AG08395 (cell line): ENCODE measurements at regions not wholly inside any gene's neighbourhood (a gene's known extent, or its start where the extent isn't known, plus 50 kb on each side); places are given as distances from the start of the nearest gene placed in this dataset.
"Not testable (repeated sequence)": the region's sequence is repeated elsewhere in the genome, so short reads cannot be mapped to it uniquely, and the experiment has no call there.

Experiments used
- DNase-seq: peaks from one replicate; pipeline ENCODE4 v3.0.0; 2012; ENCODE audit warnings: mixed read lengths, low spot score

DNA sequence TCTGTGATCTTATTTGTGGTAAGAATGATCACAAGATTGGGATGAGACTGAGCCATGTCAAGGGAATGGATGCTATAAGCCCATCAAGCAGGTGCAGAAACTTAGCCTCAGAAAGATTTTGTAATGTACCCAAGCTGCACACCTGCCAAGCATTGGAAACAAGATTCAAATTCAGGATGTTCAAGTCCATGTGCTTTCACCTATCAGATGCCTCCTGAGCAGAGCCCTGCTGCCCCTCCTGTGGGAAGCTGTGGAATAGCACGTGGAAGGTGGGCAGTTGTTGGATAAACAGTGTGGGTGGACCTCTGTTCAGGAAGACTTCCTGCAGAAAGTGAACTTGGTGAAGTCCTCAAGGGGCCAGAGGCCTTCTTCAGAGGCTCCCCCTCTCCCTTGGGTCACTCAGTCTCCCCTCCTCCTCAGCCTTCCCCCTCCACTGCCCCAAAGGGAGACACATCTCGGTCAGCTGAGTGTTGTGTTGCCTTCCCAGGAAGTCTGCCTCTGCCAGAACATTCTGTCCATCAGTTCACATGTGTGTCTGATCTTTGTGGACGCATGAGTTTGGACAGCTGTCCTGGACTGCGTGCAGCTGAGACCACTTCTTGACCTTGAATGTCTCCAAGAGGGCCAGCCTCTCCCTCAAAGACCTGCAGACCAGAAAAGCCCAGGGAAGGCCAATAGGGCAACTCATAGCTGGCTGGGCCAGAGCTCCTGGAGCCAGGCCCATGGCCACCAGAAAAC, 186.1 kb downstream of the INHBB start:
- no peak for DNase-seq

DNA sequence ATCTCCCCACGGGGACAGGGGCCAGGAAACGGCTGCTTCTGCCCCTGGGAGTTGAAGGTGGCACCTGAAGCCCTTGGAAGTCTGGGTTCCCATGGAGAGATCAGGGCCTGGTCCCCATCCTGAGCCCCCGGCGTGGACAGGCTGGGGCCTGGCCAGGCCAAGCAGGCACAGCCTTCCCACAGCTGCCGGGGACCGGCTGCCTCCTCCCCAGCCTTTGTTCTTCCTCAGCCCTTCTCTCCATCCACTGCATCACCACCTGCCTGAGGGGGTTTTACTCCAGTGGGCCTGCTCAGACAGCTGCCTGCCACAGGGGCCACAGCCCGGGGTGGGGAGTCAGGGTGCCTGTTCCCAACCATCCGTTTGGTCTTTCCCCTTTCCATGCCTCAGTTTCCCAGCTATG, 187.7 kb downstream of the INHBB start:
- DNase-seq: no peak

DNA sequence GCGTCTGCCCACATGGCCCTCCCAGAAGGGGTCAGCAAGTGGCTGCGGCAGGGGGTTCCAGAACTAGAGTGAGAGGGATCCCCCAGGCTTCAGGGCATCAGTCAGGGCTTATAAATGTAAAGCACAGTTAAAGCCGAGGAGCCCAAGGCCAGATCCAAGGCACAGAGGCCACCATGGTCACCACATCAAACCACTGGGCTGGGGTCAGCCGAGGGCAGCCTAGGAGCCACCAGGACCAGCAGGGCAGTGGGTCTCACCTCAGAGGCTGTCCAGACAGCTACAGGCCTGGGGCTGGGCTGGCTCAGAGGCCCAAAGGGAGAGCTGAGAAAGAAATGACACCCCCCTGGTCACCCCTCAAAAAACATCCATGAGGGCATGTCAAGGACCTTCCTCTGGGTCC, 188.5 kb downstream of the INHBB start:
- DNase-seq: no peak

DNA sequence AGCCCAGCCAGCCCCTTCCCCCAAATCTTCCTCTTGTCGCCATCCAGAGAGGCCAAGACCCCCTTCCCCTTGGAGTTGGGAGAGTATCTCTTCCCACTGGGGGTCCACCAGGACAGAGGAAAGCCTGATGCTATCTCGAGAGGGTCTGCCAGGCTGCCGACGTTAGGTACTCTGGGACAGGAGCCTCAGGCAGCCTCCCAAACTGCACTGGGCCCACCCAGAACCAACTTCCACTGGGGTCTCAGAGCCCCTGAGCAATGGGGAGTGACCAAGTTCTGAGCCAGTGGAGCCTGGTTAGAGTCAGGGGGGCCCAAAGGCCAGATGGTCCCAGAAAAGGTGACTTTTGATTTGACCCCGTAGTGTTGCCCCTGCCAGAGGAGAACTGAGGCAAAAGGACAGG, 189.1 kb downstream of the INHBB start:
- no peak for DNase-seq

DNA sequence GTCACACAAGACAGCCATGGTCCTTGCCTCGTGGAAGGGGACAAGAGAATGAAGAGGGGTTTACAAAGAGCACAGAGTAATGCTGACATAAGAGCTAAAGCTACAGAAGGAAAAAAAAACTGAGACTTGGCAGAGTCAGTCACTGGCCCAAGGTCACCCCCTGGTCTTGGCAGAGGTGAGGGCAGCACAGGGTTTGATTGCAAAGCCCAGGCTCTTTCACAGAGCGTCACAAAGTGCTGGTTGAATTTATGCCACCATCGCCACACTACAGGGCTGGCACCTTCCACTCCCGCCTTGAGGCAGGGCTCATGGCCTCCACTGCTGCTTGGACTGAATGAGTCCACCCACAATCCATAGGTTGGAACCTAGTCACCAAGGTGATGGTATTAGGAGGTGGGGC, 190.2 kb downstream of the INHBB start:
- no peak for DNase-seq

DNA sequence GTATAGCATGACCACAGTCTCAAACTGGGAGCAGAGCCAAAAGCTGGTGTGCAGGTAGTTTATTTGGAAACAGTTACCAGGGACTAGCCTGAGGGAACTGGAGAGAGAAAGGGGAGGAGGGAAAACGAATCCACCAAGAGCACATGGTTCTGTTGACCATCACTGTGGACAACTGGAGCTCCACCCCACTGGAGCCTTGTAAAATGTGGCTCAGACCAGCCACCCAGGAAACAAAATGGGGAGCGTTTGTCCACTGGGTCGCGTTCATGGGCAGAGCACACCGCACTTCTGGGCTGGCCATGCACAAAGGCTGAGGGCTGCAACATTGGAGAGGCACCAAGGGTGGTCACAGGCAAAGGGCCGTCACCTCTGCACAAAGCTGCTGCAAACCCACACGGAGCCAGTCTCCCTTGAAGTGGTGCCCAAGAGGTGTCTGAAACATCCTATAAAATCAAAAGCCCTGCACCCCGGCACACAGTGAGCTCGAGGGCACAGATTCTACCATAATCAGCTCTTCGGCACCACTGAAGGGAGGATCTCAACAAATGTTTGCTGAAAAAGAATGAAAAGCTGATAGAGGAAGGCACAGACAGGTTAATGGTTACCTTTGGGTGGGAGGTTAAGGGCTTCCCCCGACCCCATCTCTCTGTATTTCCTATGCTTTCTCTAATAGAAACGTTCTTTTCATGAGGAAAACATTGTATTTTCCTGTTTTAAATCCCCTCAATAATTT, 192.9 kb downstream of the INHBB start:
- no peak for DNase-seq

DNA sequence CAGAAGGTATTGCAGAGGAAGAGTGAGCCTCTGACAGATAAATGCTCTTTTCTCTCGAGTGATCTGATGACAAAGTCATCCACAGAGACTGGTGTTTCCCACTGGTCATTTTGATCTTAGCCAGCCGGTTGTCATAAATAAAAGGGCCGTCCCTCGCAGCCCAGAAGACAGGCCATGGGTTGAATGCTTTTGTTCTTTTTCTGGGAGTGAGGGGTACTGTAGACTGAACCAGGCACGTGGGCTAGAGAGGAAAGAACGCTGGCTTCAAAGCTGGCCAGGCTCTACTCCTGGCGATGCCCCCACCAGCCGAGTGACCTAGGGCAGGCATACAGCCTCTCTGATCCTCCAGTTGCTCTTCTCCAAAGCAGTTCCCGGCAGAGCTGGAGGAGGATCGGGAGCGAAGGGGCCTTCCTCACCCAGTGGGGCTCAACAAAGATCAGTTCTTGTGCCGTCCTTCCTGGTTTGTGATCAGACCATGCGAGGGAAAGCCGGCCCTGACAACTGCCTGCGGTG, 193.5 kb downstream of the INHBB start:
- DNase-seq: no peak

DNA sequence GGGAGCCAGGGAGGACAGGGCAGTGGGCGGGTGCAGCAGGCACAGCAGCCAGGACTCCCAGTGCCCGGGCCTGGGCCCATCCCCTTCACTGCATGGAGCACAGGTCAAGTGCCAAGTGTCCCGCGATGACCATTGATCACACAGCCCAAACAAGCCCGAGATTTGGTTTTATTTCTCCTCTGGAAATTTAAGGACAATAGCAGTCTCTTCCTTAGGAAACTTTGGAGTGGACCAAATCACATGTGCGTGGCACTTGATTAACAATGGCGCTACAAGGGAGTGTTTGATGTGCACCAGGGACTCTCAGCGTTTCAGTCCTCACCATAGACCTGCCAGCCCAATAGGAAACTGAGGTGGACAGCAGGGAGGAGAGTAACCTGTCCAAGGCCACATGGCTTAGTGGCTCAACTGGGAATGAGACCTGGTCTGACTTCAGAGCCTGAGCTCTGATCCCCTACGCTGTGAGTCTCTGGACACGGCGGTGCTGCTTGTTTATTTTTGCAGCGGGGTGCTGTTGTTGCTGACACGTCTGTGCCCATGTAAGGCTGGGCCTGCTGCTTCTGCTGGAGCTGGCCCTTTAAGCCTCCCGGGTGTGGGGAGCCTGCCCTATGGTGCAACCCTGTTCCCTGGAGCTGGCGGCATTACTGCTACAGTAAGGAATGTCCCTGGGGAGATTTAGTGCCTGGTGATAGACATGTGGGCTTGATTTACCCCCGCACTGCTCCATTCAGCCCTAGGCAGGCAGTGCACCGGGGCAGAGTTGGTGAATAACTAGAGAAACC, 194.2 kb downstream of the INHBB start:
- DNase-seq: peak; percentile 98

DNA sequence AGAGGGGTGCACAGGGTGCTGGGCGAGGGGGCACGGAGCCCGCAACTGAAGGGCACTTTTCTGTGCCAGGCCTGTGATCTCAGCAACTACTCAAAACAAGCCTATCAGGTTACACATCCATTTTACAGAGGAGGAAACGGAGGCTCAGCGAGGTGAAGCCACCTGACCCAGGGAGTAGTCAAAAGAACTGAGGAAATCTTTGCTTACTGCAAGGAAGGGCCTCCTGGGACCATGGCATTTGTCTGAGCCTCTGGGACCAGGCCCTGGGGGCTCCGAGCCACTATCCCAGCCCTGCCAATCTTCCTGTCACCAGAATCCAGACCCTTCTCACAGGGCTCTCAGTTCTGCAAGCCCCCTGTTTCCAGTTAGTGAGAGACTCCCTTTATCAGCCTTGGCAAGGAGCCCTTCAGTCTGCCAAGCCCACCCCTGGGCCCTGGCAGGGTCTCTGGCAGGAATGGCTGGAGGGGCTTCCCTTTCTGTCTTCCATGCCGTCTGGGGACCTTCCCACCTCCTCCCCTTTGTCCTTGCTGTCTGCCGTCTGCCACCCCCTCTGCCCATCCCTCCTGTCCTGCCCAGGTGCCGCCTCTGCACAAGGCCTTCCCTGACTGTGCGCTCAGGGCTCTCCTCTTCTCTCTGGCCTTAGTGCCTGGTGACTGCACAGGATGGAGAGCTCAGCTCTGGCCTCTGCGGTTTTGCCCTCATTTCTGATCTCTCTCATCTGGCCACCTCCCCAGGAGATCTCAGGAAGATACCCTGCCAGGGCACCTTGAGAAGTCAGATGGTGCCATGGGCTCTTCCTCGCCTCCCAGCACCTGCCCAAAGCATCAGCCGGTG, 194.7 kb upstream of the GLI2 start:
- DNase-seq: no peak

DNA sequence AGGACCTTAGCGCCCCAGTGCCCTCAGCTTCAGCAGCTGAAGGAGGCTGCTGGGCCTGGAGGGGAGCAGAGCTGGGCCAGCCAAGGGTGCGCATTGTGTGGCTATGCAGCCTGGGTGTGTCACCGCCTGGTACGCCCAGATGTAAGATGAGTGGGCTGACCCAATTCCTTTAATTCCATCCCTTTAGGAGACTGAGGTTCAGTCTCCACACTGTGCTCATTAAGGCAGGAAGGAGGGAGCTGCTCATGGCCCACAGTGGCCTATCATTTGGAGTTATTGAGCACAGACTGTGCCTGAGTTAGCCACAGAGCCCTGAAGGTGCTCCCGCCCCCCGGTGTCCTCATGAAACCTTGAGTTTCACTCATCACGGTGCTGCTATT, 194.1 kb upstream of the GLI2 start:
- no peak for DNase-seq

DNA sequence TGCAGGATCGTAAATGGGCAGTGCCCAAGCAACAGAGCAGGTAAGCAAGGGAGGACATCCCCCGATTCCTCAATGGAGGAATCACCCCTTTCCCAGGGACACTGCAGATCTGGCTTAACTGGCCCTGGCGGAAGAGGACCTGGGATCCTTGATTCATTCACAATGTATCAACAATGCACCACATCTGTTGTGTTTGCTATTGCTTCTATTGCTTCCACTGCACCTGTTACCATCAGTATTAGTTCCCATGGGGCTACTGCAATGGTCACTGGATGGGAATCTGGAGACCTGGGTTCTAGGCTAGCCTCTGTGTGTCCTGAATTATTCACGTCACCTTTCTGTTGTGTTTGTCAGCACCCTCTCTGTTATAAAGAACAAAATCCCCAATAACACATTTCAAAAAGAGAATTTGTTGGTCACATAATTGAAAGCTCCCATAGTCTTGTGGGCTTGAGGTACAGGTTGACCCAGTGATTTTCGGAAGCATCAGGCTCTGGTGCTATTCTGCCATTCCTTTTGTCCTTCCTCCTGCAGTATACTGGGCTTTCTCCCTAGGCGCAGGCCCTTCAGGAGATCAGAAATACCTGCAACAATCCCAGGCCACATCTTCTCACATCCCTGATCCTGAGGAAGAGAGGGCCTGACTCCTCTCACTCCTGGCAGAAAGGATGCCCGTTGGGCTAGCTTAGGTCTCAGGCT, 193.5 kb upstream of the GLI2 start:
- no peak for DNase-seq

DNA sequence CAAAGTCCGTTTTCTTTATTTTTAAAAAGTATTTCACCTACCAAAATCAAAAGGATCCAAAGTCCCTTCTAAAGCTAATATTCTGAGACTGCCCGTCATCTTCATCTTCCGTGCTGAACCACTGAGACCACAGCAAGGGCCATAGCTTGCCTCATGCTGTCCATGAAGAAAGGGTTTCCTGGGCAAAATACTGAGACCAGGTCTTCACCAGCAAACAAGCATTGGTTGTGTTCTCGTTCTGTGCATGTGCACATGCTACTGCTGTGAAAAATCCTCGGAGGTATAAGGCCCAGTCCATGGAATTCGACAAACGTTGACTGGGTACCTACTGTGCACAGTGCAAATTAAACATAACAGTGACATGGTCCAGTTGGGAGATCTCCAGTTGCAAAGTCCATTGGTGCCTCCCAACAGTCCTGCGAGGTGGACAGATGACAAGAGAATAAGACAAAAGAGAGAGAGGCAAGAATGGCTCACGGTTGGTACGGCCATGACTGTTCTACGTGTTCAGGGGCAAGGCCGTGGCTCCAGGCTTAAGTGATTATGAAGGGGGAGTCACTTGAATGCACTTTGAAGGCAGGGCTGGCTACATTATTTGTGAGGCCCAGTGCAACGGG, 192.6 kb upstream of the GLI2 start:
- DNase-seq: no peak

DNA sequence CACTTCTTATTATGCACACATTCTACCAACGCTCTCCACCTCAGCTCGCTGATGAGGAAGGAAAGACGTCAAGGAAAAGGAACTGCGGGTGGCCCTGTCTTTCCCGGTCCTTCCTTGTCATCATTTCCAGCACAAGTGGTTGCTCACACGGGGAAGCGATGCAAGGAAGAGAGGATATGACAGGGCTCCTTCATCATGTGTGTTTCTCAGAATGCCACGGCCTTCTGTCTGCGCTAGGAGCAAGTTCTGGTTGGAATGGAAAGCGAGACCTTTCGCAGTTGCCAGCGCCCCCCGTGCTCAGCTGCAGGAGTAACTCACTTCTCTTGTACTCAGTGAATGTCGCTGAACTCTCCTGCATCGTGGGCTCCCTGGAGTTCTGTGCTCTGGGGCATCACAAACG, 191.8 kb upstream of the GLI2 start:
- DNase-seq: no peak

DNA sequence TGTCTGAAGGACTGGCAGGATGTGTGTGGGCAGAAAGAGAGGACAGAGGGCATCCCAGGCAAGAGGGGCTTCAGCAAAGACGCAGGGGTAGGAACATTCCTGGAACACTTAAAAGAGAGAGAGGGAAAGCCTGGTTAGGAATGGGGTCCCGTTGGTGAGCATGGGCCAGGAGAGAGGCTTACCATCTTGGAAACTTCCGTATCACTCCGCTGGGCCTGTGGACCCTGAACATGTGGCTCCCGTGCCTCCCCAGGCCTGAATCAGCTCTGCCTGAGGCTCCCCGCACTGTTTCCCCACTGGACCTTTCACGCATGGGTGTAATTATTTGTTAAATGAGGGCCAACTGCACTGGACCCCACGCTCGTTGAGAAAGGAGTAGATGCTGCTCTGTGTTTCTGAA, 191.1 kb upstream of the GLI2 start:
- DNase-seq: no peak

DNA sequence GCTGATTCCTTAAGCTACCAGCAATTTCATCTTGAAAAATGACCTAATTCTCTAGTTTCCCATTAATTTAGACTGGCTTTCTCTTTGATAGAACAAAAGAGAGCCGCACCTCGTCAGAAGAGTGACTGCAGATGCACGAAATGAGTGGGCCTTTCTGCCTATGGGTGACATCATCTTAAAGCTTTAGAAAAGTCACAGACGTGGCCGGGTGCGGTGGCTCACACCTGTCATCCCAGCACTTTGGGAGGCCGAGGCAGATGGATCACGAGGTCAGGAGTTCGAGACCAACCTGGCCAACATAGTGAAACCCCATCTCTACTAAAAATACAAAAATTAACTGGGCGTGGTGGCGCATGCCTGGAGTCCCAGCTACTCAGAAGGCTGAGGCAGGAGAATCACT, 190.7 kb upstream of the GLI2 start:
- not testable (repeated sequence) for DNase-seq

DNA sequence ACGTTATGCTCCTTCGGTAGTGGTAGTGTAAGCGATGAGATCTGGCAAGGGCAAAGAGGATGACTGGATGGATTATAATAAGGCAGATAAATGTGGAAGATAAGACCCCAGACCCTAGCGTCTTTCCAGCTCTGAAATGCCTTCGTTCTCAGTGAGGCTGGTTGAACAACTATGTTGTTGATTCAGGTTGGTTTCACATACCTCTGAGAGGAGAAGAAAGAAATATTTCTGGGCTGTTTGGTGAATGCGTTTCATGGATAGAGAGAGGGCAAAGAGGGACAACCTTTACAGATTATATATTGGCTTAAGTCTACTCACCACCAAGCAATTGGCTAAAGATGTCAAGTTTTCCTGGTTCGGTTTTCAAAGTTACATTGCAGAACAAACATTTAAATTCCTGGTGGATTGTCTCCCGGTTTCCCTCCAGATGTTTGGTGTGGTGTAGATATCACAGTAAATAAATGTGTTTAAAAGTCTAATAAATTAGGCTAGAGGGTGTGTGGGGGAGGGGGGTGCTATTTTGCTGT, 190.1 kb upstream of the GLI2 start:
- DNase-seq: no peak

DNA sequence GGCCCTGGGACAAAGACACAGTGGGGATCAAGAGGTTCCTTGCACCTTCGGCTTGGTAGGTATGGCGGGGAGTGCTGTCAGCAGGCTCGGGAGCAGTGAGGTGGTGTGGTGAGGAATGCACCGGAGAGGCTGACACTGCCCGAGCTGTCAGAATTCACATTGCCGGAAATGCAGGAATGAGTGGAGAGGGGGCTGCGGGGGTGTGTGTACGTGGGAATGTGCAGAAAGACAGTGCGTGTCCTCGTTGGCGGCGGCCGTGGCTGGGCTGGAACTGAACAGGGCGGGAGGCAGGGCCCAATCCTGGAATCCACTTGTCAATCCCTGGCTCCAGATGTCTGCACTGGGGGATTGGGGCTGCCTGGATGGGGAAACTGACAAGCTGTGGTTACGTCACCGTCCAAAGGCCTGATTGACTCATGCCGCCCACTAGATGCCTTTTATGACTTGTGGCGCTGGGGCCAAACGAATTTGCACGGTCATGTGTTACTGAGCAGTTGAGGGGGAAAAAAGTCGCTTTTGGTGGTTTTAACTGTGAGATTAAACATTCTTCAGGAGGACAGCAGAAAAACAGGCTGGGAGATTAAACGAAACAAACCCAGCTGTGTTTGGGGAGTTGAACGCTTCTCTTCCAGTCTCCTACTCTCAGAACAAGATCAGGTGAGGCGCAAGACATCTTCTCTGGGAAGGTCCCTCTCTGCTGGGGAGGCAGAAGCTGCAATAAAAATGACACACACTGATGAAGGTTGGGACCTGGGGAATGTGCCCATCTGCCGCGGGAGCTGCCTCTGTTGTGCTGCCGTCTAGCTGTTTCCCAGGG, 189.4 kb upstream of the GLI2 start:
- DNase-seq: peak; percentile 91

DNA sequence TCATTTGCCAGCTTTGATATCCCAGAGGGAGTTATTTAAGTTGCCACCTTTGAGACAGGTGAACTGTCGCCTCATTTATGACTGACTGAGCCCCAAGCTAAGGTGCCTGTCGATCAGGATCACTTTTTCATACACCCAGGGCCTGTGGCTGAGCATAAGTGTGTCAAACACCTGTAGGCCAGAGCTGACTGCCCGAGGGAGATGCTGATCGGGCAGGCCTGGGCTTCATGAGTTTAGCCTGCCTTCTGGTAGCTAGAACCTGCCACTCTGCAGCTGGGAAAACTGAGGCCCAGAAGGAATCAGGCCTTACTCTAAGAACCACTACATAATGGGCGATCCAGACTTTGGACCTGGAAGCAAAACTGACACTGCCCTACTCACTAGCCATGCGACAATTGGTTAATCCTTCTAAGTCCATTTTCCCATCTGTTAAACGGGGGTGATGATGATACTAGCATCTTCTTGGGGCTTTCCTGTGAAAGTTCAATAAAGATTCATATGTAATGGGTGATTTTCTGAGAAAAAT, 188.7 kb upstream of the GLI2 start:
- DNase-seq: no peak

DNA sequence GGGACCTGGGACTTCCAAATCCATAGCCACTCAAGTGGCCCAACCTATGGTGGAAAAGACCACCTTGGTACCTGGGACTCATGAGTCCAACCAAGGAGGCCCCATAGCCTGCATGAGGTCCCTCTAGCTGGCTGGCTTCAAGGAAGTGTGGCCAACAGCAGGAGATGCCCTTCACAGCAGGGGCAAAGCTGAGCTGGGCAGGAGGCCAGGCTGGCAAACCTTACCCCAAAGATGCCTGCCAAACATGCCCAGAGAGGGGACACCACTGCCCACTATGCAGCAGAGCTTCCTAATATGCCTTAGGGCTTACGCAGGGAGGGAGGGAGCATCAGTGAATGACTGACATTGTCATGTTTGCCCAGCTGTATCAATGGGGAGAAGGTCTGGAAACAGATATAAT, 188.0 kb upstream of the GLI2 start:
- DNase-seq: no peak
